CD4-positive, alpha-beta T cell (primary cell): ENCODE measurements at regions not wholly inside any gene's neighbourhood (a gene's known extent, or its start where the extent isn't known, plus 50 kb on each side); places are given as distances from the start of the nearest gene placed in this dataset.

Experiments
- ATAC-seq: fragments of 200-7000 bp; cut with Tn5 transposase; one replicate; pipeline ENCODE4 v1.10.0; 2022; ENCODE audit warnings: mild to moderate bottlenecking; ENCODE audit not compliant: poor library complexity
- CTCF ChIA-PET: fragments of 350-600 bp; sonication (Branson Sonifier 250); formaldehyde crosslinking; loops from one replicate; lab custom pipeline; 2021; ENCODE audit warnings: antibody characterized with exemption, inconsistent platforms; lab: Charles Lee
- POLR2A ChIA-PET: fragments of 350-600 bp; sonication (Branson Sonifier 250); formaldehyde crosslinking; loops from one replicate; lab custom pipeline; 2021; ENCODE audit warnings: antibody characterized with exemption, inconsistent platforms; lab: Charles Lee
- DNase-seq, 14 experiments: peaks; one replicate each; pipeline ENCODE4 v3.0.0-alpha.2; 2013 to 2020; ENCODE audit warnings: mixed read lengths in 2 of 14
- H3K27ac ChIP-seq, 2 donors: one replicate each; pipeline versions ENCODE4 v1.5.1 to v1.7.0; 2013; ENCODE audit warnings: low read length in 2 of 2, low read depth in 1 of 2, mild to moderate bottlenecking in 1 of 2
- H3K27me3 ChIP-seq, 2 experiments: 1 replicate in 1 of 2; 2 replicates in 1 of 2; pipeline versions ENCODE4 v1.6.1 to v1.7.0; 2013; ENCODE audit warnings: low read length in 2 of 2, control low read depth in 1 of 2, mild to moderate bottlenecking in 1 of 2, moderate library complexity in 1 of 2; ENCODE audit not compliant: insufficient read depth in 2 of 2, control insufficient read depth in 1 of 2
- H3K36me3 ChIP-seq: one replicate; pipeline ENCODE4 v1.6.1; 2013; ENCODE audit warnings: low read length, control low read depth; ENCODE audit not compliant: insufficient read depth
- H3K4me1 ChIP-seq: one replicate; pipeline ENCODE4 v1.6.1; 2013; ENCODE audit warnings: low read length, control low read depth; ENCODE audit not compliant: insufficient read depth
- H3K4me3 ChIP-seq: one replicate; pipeline ENCODE4 v1.5.1; 2013; ENCODE audit warnings: mild to moderate bottlenecking, low read length, moderate library complexity
- H3K9me3 ChIP-seq, 2 experiments: 1 replicate in 1 of 2; 2 replicates in 1 of 2; pipeline versions ENCODE4 v1.6.1 to v1.7.0; 2013; ENCODE audit warnings: low read length in 2 of 2, mild to moderate bottlenecking in 2 of 2, control low read depth in 1 of 2, moderate library complexity in 1 of 2; ENCODE audit not compliant: control insufficient read depth in 1 of 2, insufficient read depth in 1 of 2
- H3K27ac Mint-ChIP-seq: one replicate; pipeline ENCODE4 v1.8.0; 2020; ENCODE audit warnings: mixed read lengths
- H3K27me3 Mint-ChIP-seq: one replicate; pipeline ENCODE4 v1.8.0; 2021; ENCODE audit warnings: mixed read lengths
- H3K36me3 Mint-ChIP-seq: one replicate; pipeline ENCODE4 v1.8.0; 2021; ENCODE audit warnings: low read depth, mixed read lengths
- H3K4me1 Mint-ChIP-seq: one replicate; pipeline ENCODE4 v1.8.0; 2021; ENCODE audit warnings: low read depth, mixed read lengths
- H3K4me3 Mint-ChIP-seq: one replicate; pipeline ENCODE4 v1.8.0; 2020; ENCODE audit warnings: mild to moderate bottlenecking, mixed read lengths
- H3K9me3 Mint-ChIP-seq: one replicate; pipeline ENCODE4 v1.8.0; 2020; ENCODE audit warnings: mixed read lengths
- intact Hi-C, 2 experiments: fragments of 100-400 bp; cut with DNase I in 1 of 2; cut with micrococcal nuclease in 1 of 2; formaldehyde crosslinking; loops; one replicate each; pipeline versions ENCODE4 v1.15.1 to v1.9.0; 2023 to 2025; cut with DNase I, micrococcal nuclease
- TF ChIP-seq, protein P1 (sequence below): fragments of 200-600 bp; IDR thresholded peaks from one replicate; pipeline ENCODE4 v1.8.0; 2022; ENCODE audit warnings: antibody characterized with exemption, mild to moderate bottlenecking

DNA sequence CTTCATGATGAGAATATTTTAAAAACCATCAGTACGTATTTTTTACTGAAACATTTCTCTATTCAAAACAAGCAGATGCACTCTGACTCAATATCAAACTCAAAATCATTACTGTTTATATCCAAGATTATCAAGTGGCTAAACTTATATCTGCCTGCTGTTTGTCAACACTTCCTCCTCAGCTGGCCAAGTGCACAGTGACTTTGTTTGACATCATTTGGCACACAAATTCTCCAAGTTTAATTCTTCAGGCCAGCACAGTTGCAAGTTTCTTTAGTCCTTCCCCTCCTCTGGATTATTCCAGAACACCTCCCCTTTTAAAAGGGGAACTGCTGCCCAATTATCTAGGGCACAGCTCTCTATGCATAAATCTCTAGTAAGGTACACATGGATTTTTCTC lies 346.6 kb downstream of the FSIP2 start:
- no peak overlapping the region for H3K27ac Mint-ChIP-seq
- H3K4me1 ChIP-seq = no peaks in the 10 kb centered on the region
- H3K27ac ChIP-seq = no peak overlapping the region
- ChIA-PET CTCF (no interaction called here), POLR2A (no interaction called here)
- no peaks in the 10 kb centered on the region for H3K27me3 ChIP-seq
- intact Hi-C loops = no loop called here
- H3K36me3 Mint-ChIP-seq = peaks cover 9% of the 10 kb centered on the region
- no peak overlapping the region for H3K4me3 Mint-ChIP-seq
- H3K9me3 ChIP-seq = no peaks in the 10 kb centered on the region
- H3K4me1 Mint-ChIP-seq = no peaks in the 10 kb centered on the region
- no peak for DNase-seq
- peaks cover 3% of the 10 kb centered on the region for H3K9me3 Mint-ChIP-seq
- H3K36me3 ChIP-seq = no peaks in the 10 kb centered on the region
- ATAC-seq = no peak
- H3K27me3 Mint-ChIP-seq = no peaks in the 10 kb centered on the region
- TF ChIP-seq, protein P1, sequence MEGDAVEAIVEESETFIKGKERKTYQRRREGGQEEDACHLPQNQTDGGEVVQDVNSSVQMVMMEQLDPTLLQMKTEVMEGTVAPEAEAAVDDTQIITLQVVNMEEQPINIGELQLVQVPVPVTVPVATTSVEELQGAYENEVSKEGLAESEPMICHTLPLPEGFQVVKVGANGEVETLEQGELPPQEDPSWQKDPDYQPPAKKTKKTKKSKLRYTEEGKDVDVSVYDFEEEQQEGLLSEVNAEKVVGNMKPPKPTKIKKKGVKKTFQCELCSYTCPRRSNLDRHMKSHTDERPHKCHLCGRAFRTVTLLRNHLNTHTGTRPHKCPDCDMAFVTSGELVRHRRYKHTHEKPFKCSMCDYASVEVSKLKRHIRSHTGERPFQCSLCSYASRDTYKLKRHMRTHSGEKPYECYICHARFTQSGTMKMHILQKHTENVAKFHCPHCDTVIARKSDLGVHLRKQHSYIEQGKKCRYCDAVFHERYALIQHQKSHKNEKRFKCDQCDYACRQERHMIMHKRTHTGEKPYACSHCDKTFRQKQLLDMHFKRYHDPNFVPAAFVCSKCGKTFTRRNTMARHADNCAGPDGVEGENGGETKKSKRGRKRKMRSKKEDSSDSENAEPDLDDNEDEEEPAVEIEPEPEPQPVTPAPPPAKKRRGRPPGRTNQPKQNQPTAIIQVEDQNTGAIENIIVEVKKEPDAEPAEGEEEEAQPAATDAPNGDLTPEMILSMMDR = no peak
- no peak overlapping the region for H3K4me3 ChIP-seq

DNA sequence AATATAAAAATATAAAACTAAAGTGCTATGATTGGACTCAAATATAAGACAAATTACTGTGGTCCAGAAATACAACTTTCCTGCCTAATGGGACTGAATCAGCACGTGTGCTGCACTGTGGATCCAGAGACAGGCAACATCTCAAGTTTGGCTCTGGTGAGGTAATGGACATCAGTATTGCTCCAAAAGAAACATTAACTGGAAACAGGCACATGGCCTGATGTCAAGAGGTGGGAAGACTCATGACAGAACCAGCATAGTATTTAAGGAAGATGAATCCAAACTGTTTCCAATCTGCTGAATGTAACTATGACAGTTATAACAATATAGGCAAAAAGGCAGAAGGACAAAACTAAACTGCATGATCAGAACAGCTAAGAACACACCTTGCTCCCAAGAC lies 354.6 kb downstream of the FSIP2 start:
- no peak overlapping the region for H3K4me3 ChIP-seq
- Mint-ChIP-seq H3K36me3 (peaks cover 11% of the 10 kb centered on the region), H3K27me3 (no peaks in the 10 kb centered on the region), H3K27ac (no peak overlapping the region), H3K4me1 (no peaks in the 10 kb centered on the region), H3K4me3 (no peak overlapping the region), H3K9me3 (peaks cover 7% of the 10 kb centered on the region)
- H3K27ac ChIP-seq = no peak overlapping the region
- H3K36me3 ChIP-seq = no peaks in the 10 kb centered on the region
- H3K27me3 ChIP-seq = no peaks in the 10 kb centered on the region
- CTCF ChIA-PET = no interaction called here
- no peaks in the 10 kb centered on the region for H3K9me3 ChIP-seq
- DNase-seq (no peak), ATAC-seq (no peak)
- POLR2A ChIA-PET = no interaction called here
- no peaks in the 10 kb centered on the region for H3K4me1 ChIP-seq
- intact Hi-C loops = no loop called here
- TF ChIP-seq, protein P1 = no peak

DNA sequence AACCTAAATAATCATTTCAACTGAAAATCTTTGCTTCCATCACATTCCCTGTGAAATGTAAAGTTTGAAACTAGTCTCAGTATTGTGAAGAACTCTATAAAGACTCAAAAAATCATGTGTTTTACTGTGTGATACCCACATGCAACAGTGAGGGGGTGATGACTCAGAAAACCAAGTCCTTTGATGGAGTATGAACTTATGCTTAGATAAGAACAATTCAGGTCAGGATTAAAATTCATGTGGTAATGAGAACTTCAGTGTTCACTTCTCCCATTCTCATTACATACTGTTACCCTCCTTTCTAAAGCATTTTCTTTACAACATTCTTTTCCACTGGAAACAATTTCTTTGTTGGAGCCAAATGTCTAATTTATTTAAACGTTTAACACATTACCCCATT lies 360.2 kb downstream of the FSIP2 start:
- H3K36me3 Mint-ChIP-seq = peaks cover 2% of the 10 kb centered on the region

More for the DNA sequence above, 360.2 kb downstream of the FSIP2 start:
- no peak for ATAC-seq
- H3K4me1 Mint-ChIP-seq = no peaks in the 10 kb centered on the region
- peaks cover 4% of the 10 kb centered on the region for H3K9me3 Mint-ChIP-seq
- Histone ChIP-seq H3K36me3 (no peaks in the 10 kb centered on the region), H3K27me3 (no peaks in the 10 kb centered on the region), H3K9me3 (no peaks in the 10 kb centered on the region), H3K4me3 (no peak overlapping the region), H3K4me1 (no peaks in the 10 kb centered on the region), H3K27ac (no peak overlapping the region)
- intact Hi-C loops = no loop called here
- DNase-seq = no peak
- no peak overlapping the region for H3K27ac Mint-ChIP-seq
- H3K27me3 Mint-ChIP-seq = no peaks in the 10 kb centered on the region
- TF ChIP-seq, protein P1 = no peak
- ChIA-PET POLR2A (no interaction called here), CTCF (no interaction called here)
- H3K4me3 Mint-ChIP-seq = no peak overlapping the region
